Dedifferentiated amniotic fluid mesenchymal stem cell (primary cell): ENCODE measurements at regions not wholly inside any gene's neighbourhood (a gene's known extent, or its start where the extent isn't known, plus 50 kb on each side); places are given as distances from the start of the nearest gene placed in this dataset.
"Not testable (repeated sequence)": the region's sequence is repeated elsewhere in the genome, so short reads cannot be mapped to it uniquely, and the experiment has no call there.

Experiments used
- DNase-seq: peaks from one replicate; pipeline ENCODE4 v3.0.0-alpha.2; 2016; ENCODE audit errors: extremely low spot score

DNA sequence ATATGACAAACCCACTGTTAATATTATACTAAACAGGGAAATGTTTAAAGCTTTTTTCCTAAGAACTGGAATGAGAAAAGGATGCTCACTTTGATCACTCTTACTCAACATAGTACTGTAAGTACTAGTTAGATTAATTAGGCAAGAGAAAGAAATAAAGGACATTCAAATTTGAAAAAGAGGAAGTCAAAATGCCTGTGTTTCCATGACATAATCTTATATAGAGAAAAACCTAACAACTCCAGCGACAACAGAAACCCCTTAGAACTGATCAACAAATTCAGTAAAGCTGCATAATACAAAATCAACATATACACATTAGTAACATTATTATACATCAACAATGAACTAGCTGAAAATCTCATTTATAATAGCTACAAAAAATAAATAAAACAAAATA, 200.6 kb upstream of the ROBO1 start:
- no peak for DNase-seq

GRCh38 chr3:79960594-79960993, 192.8 kb upstream of the ROBO1 start:
- DNase-seq: peak; percentile 40

DNA sequence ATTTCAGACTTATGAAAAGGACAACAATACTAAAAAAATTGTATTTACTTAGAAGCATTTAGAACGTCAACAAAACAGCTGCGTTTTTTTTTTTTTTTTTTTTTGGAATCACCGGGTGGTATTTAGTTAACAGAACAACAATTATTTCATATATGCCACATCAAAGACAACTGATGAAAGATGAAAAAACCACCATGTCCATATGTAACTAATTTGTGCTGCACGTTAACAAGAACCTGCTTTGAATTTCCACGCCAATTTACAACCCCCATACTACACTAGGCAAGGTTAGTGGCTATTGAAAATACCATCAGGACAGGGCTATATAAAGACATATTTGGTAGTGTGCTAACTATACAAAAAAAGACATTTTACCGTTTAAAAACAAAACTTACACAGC, 189.3 kb upstream of the ROBO1 start:
- DNase-seq: no peak

DNA sequence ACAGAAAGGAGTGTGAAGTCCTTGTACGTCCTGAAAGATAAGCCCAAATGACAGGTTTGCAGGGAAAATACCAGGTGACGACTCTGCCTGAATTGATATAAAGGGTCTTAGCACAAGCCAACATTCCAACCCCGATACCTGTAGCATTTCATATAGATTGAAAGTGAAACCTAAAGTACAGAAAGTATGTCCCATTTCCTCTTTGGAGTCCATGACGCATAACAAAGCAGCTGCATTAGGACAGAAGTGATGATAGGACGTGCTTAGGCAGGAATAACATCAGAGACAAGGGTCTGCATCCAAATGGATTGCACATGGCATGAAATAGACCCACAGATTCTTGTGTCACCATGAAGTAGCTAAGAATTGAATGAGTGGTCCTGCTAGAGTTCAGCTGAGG, 187.0 kb upstream of the ROBO1 start:
- DNase-seq: no peak

GRCh38 chr3:79953591-79954101, 185.8 kb upstream of the ROBO1 start:
- no peak for DNase-seq

GRCh38 chr3:79951426-79951825, 183.6 kb upstream of the ROBO1 start:
- not testable (repeated sequence) for DNase-seq

GRCh38 chr3:79947957-79948356, 180.2 kb upstream of the ROBO1 start:
- no peak for DNase-seq

GRCh38 chr3:79947469-79947868, 179.7 kb upstream of the ROBO1 start:
- DNase-seq: peak; percentile 29

DNA sequence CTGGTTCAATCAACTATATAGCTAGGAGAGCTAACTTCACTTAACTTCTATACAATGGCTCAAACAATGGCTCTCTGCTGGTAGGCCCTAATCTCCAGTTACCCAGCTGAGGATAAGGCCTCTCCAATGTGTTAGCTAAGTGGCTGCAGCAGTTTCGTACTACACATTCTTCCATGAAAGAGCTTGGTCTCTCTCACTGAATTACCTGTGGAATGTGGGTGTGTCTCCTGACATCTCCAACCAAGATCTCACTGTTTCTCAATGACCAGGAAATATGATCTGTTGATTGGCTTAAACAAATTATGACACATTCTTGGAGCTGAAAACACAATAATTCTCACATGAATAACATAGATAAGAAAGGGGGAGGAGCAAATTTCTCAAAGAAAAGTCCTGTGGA, 169.8 kb upstream of the ROBO1 start:
- no peak for DNase-seq

GRCh38 chr3:79930196-79930595, 162.4 kb upstream of the ROBO1 start:
- no peak for DNase-seq

- no peak for DNase-seq
Observed at GRCh38 chr3:79928687-79929408, 161.1 kb upstream of the ROBO1 start.

GRCh38 chr3:79926522-79926921, 158.7 kb upstream of the ROBO1 start:
- DNase-seq: no peak

DNA sequence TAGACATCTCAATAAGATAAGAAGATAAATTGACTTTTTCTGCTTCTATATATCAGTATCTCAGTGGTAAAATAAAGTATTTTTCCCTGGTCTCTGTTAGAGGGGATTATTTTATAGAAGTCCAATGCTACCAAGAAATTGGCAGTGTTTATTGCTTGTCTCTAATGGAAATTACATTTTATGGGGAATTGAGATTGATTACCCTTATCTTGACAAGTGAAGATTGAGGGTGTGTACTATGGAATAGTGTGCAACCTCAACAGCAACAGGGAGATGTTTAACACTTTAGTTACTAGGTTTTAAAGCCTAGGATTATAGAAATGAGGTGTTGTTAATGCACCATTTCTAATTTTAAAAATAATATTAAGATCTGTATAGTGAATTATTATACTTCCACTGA, 154.8 kb upstream of the ROBO1 start:
- no peak for DNase-seq

GRCh38 chr3:79917561-79917960, 149.8 kb upstream of the ROBO1 start:
- no peak for DNase-seq

GRCh38 chr3:79910337-79910736, 142.5 kb upstream of the ROBO1 start:
- DNase-seq: no peak

- peak; percentile 39 for DNase-seq
Observed at GRCh38 chr3:79906106-79906505, 138.3 kb upstream of the ROBO1 start.

DNA sequence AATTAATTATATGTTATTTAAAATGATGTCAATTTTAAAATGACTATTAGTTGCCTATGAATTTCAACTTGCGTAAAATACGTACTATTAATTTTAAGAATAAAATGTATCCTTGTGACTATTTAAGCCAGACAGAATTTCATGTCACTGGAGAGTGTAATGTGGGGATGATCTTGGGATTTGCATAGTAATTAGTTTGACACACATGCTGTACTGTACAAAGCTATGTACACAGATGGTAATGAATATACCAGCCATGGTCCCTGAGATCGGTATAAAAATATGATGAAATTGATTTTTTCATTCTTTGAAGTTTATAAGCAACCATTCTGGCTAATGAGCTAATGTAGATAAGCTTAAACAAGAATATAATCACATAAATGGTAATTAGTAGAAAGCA, 134.4 kb upstream of the ROBO1 start:
- no peak for DNase-seq

DNA sequence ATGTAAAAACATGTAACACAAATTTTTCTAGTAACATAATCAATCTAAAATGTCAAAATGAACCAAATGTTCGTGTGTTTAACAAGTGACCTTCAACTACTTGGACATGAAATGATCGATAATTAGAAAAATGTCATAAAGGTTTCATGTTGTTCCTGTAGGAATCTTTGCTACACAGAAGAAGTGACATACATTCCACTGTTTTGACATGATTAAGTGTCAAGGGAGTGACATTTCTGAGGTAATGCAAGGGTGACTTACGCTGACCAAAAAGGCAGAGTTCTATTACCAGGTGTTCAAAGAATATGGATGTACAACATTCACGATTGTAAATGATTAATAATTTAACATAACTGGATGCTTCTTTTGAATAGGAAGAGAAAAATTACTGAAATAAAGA, 131.1 kb upstream of the ROBO1 start:
- DNase-seq: no peak

DNA sequence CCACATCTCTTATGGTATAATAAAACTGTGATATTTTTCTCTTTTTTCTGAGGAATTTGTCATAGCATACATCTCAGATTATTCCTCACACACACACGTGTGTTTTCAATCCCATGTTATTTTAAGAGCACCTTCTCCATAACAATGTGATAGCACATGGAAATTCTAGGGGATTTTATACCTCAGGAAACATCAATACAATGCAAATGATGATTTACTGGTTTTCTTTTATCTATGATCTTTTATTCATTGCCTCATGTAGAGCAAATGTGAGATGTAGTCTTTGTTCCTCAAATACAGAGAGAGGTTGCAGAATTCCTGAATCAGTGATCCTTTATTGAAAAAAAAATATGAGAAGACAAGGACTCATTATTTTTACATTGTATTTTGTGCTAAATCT, 128.3 kb upstream of the ROBO1 start:
- DNase-seq: no peak

DNA sequence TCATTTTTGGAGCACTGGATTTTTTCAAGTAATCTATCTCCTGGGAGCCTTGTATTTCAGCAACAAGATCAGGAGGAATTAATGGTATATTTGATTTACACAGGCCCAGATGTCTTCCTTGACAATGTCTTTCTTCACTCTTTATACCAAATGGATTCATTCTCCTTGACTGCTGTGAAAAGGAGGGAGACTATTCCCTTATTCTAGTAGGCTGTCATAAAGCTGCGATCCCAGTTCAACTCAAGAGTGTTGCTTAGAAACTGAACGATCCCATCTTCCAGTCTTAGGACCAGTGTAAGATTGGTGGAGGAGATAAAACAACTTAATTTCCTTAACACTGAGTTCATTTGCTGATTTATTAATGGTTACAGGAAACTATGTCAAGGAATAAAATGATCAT, 119.4 kb upstream of the ROBO1 start:
- DNase-seq: no peak

GRCh38 chr3:79886204-79886603, 118.4 kb upstream of the ROBO1 start:
- DNase-seq: no peak

DNA sequence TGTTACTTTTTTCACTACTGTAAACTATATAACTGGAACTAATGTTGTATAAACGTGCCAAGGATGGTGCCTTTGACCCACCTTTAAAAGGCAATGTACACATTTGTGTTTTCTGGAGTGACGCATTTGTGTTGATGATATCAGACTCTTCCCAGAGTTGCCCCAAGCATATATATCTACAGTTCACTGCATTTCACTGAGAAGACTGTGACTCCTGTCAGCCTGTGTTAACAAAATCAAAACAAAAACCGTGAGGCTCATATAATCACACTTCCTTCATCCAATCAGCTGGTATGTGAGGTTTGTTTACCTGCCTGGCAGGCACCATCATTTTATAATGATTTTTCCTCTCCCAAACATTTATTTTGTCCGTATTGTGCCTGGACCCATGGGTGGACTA, 117.6 kb upstream of the ROBO1 start:
- no peak for DNase-seq

- no peak for DNase-seq
Observed at GRCh38 chr3:79884354-79884753, 116.6 kb upstream of the ROBO1 start.

GRCh38 chr3:79881431-79881830, 113.6 kb upstream of the ROBO1 start:
- DNase-seq: no peak
